Uterus (tissue), 3 donors: ENCODE measurements at regions not wholly inside any gene's neighbourhood (a gene's known extent, or its start where the extent isn't known, plus 50 kb on each side); places are given as distances from the start of the nearest gene placed in this dataset.

ENCODE experiments used
- DNase-seq, 2 donors: peaks; one replicate each; pipeline ENCODE4 v3.0.0-alpha.2; 2019 to 2020
- H3K27ac ChIP-seq, 2 donors: fragments of 200-600 bp; sonication (generic); 1 replicate in 1 of 2; 2 replicates in 1 of 2; pipeline ENCODE4 v1.5.1; 2016 to 2018
- H3K27me3 ChIP-seq, 2 donors: fragments of 200-600 bp; sonication (generic); one replicate each; pipeline ENCODE4 v1.5.1; 2018 to 2019; ENCODE audit warnings: control low read depth in 1 of 2
- H3K36me3 ChIP-seq, 2 donors: fragments of 200-600 bp; sonication (generic); one replicate each; pipeline ENCODE4 v1.5.1; 2019; ENCODE audit warnings: control low read depth in 1 of 2
- H3K4me1 ChIP-seq, 2 donors: fragments of 200-600 bp; sonication (generic); one replicate each; pipeline ENCODE4 v1.5.1; 2018 to 2019; ENCODE audit warnings: control low read depth in 1 of 2
- H3K4me3 ChIP-seq, 2 donors: fragments of 200-600 bp; sonication (generic); 1 replicate in 1 of 2; 2 replicates in 1 of 2; pipeline ENCODE4 v1.5.1; 2018 to 2019; ENCODE audit warnings: mild to moderate bottlenecking in 1 of 2
- H3K9me3 ChIP-seq, 2 donors: fragments of 200-600 bp; sonication (generic); one replicate each; pipeline ENCODE4 v1.5.1; 2019; ENCODE audit warnings: control low read depth in 1 of 2
- CTCF ChIP-seq, 4 experiments: fragments of 200-600 bp in 2 of 4; fragments of 450-650 bp in 2 of 4; sonication (generic) in 2 of 4; IDR thresholded peaks; one replicate each; pipeline ENCODE4 v1.5.1; 2016 to 2019; ENCODE audit warnings: antibody characterized with exemption in 4 of 4, mild to moderate bottlenecking in 2 of 4, moderate library complexity in 1 of 4
- POLR2A ChIP-seq, 2 donors: fragments of 450-650 bp; IDR thresholded peaks; one replicate each; pipeline ENCODE4 v1.6.1; 2016; ENCODE audit warnings: antibody characterized with exemption in 2 of 2, mild to moderate bottlenecking in 1 of 2, moderate library complexity in 1 of 2
- intact Hi-C: fragments of 100-400 bp; cut with DNase I; formaldehyde crosslinking; loops from one replicate; pipeline ENCODE4 v1.15.1; 2023; ENCODE audit warnings: low total_unique reads
- donor health status: DM: yes; HTN: yes; CAD: no.

GRCh38 chr7:51633596-51633995, 317.0 kb upstream of the COBL start:
- Histone ChIP-seq H3K36me3 (no peaks in the 10 kb centered on the region), H3K27ac (no peak overlapping the region), H3K27me3 (no peaks in the 10 kb centered on the region), H3K4me1 (no peaks in the 10 kb centered on the region), H3K4me3 (no peak overlapping the region), H3K9me3 (no peaks in the 10 kb centered on the region)
- DNase-seq: no peak
- no peak for TF ChIP-seq POLR2A (IDR thresholded peaks at IDR 0.05)
- TF ChIP-seq CTCF (IDR thresholded peaks at IDR 0.05): no peak
- intact Hi-C loops: no loop called here

- no peak overlapping the region for H3K4me3 ChIP-seq
- H3K9me3 ChIP-seq: no peaks in the 10 kb centered on the region
- H3K4me1 ChIP-seq: no peaks in the 10 kb centered on the region
- H3K36me3 ChIP-seq: no peaks in the 10 kb centered on the region
- intact Hi-C loops: no loop called here
- no peak overlapping the region for H3K27ac ChIP-seq
- DNase-seq: no peak
- no peaks in the 10 kb centered on the region for H3K27me3 ChIP-seq
- TF ChIP-seq CTCF (IDR thresholded peaks at IDR 0.05) (no peak), POLR2A (IDR thresholded peaks at IDR 0.05) (no peak)
These were observed 316.4 kb upstream of the COBL start for GRCh38 chr7:51633006-51633405.

- Histone ChIP-seq H3K27ac (no peak overlapping the region), H3K4me3 (no peak overlapping the region), H3K36me3 (no peaks in the 10 kb centered on the region), H3K9me3 (no peaks in the 10 kb centered on the region), H3K4me1 (no peaks in the 10 kb centered on the region), H3K27me3 (no peaks in the 10 kb centered on the region)
- TF ChIP-seq CTCF (IDR thresholded peaks at IDR 0.05): no peak
- TF ChIP-seq POLR2A (IDR thresholded peaks at IDR 0.05): no peak
- intact Hi-C loops: no loop called here
- DNase-seq: no peak
These were observed 314.3 kb upstream of the COBL start for GRCh38 chr7:51630933-51631332.

- no peak for DNase-seq
- no peak overlapping the region for H3K27ac ChIP-seq
- H3K4me3 ChIP-seq: no peak overlapping the region
- H3K27me3 ChIP-seq: no peaks in the 10 kb centered on the region
- intact Hi-C loops: no loop called here
- H3K4me1 ChIP-seq: no peaks in the 10 kb centered on the region
- no peaks in the 10 kb centered on the region for H3K36me3 ChIP-seq
- TF ChIP-seq CTCF (IDR thresholded peaks at IDR 0.05) (no peak), POLR2A (IDR thresholded peaks at IDR 0.05) (no peak)
- H3K9me3 ChIP-seq: no peaks in the 10 kb centered on the region
These were observed 312.6 kb upstream of the COBL start for GRCh38 chr7:51629206-51629605.

- TF ChIP-seq CTCF (IDR thresholded peaks at IDR 0.05) (no peak), POLR2A (IDR thresholded peaks at IDR 0.05) (no peak)
- no peaks in the 10 kb centered on the region for H3K4me1 ChIP-seq
- intact Hi-C loops: no loop called here
These were observed 305.3 kb upstream of the COBL start for GRCh38 chr7:51621956-51622355.

More at GRCh38 chr7:51621956-51622355, 305.3 kb upstream of the COBL start:
- Histone ChIP-seq H3K36me3 (no peaks in the 10 kb centered on the region), H3K27me3 (no peaks in the 10 kb centered on the region), H3K9me3 (no peaks in the 10 kb centered on the region), H3K4me3 (no peak overlapping the region), H3K27ac (no peak overlapping the region)
- no peak for DNase-seq
